ENCODE measurements at regions not wholly inside any gene's neighbourhood (a gene's known extent, or its start where the extent isn't known, plus 50 kb on each side); places are given as distances from the start of the nearest gene placed in this dataset.

DNA sequence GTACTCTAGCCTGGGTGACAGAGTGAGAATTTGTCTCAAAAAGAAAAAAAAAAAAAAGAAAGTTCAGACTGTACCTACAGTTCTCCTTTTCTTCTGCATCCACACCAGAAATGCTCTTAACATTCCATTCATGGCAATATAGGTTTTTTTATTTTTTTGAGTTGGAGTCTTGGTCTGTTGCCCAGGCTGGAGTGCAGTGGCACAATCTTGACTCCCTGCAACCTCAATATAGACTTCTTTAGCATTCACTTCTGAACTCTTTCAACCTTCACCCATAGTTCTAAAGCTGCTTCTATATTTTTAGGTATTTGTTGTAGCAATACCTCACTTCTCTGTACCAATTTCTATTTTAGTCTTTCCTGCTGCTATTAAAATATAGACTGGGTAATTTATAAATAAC is 1095.7 kb downstream of the FLRT2 start:
- Histone ChIP-seq H3K27me3 (ENCODE audit: insufficient read depth, low read length) (no peaks in the 10 kb centered on the region), H3K27ac (ENCODE audit: low read depth, low read length) (no peak overlapping the region), H2AFZ (ENCODE audit: low read length) (no peak overlapping the region), H3K4me1 (ENCODE audit: insufficient read depth, low read length) (no peaks in the 10 kb centered on the region), H3K4me2 (ENCODE audit: insufficient read depth, low read length) (no peak overlapping the region), H3K36me3 (ENCODE audit: insufficient read depth, low read length) (no peaks in the 10 kb centered on the region), H3K9me3 (ENCODE audit: low read depth, low read length) (no peaks in the 10 kb centered on the region), H3K4me3 (ENCODE audit: insufficient read depth, low read length) (no peak overlapping the region), H4K20me1 (ENCODE audit: insufficient read depth, low read length) (no peaks in the 10 kb centered on the region), H3K79me2 (ENCODE audit: insufficient read depth, low read length) (no peaks in the 10 kb centered on the region)
- DNase-seq (ENCODE audit: insufficient read length, low spot score, missing footprints) = no peak
- TF ChIP-seq, protein P1, sequence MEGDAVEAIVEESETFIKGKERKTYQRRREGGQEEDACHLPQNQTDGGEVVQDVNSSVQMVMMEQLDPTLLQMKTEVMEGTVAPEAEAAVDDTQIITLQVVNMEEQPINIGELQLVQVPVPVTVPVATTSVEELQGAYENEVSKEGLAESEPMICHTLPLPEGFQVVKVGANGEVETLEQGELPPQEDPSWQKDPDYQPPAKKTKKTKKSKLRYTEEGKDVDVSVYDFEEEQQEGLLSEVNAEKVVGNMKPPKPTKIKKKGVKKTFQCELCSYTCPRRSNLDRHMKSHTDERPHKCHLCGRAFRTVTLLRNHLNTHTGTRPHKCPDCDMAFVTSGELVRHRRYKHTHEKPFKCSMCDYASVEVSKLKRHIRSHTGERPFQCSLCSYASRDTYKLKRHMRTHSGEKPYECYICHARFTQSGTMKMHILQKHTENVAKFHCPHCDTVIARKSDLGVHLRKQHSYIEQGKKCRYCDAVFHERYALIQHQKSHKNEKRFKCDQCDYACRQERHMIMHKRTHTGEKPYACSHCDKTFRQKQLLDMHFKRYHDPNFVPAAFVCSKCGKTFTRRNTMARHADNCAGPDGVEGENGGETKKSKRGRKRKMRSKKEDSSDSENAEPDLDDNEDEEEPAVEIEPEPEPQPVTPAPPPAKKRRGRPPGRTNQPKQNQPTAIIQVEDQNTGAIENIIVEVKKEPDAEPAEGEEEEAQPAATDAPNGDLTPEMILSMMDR (IDR thresholded peaks at IDR 0.05; ENCODE audit: extremely low read depth, low read depth, low read length) = no peak

DNA sequence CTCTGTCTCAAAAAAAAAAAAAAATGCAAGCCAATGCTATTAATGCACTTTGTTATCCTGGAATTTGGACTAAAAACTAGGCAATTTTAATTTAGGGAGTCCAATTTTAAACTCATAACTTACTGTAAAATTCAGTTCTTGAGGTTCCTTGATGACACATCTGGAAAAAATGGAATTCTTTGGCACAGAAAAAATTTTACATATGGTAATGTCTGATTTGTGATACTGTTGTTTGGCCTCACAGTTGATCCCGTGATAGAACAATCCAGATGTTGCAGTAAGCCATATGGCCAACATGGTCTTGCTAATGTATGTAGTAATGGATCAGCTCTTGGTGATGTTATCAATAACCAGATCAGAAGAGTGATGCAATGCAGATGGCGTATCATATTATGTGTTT is 1089.8 kb downstream of the FLRT2 start:
- H2AFZ ChIP-seq (ENCODE audit: low read length) = no peak overlapping the region
- no peak overlapping the region for H3K4me2 ChIP-seq (ENCODE audit: insufficient read depth, low read length)
- DNase-seq (ENCODE audit: insufficient read length, low spot score, missing footprints) = peak; percentile 6
- H3K27me3 ChIP-seq (ENCODE audit: insufficient read depth, low read length) = no peaks in the 10 kb centered on the region
- no peaks in the 10 kb centered on the region for H4K20me1 ChIP-seq (ENCODE audit: insufficient read depth, low read length)
- no peak overlapping the region for H3K4me3 ChIP-seq (ENCODE audit: insufficient read depth, low read length)
- H3K27ac ChIP-seq (ENCODE audit: low read depth, low read length) = no peak overlapping the region
- no peaks in the 10 kb centered on the region for H3K4me1 ChIP-seq (ENCODE audit: insufficient read depth, low read length)
- TF ChIP-seq, protein P1 (IDR thresholded peaks at IDR 0.05; ENCODE audit: extremely low read depth, low read depth, low read length) = no peak
- no peaks in the 10 kb centered on the region for H3K9me3 ChIP-seq (ENCODE audit: low read depth, low read length)
- no peaks in the 10 kb centered on the region for H3K36me3 ChIP-seq (ENCODE audit: insufficient read depth, low read length)
- H3K79me2 ChIP-seq (ENCODE audit: insufficient read depth, low read length) = no peaks in the 10 kb centered on the region

DNA sequence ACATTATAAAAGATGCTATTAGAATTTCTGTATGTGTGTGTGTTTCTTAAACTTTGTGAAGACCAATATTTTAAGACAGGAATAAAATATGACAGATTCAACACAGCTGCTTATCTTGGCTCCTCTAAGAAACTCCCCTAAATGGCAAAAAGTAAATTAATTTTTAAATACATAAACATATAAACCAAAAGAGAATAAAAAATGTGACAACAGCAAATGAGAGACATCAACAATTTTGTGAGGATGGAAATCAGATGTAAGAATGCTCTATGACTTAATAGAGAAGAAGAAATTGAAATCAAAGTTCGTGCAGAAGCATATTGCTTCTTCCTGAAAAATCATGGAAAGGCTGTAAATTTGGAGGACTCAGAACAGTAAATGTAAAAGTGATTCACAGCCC is 1083.8 kb downstream of the FLRT2 start:
- TF ChIP-seq, protein P1 (IDR thresholded peaks at IDR 0.05; ENCODE audit: extremely low read depth, low read depth, low read length) = no peak
- Histone ChIP-seq H3K4me3 (ENCODE audit: insufficient read depth, low read length) (no peak overlapping the region), H3K9me3 (ENCODE audit: low read depth, low read length) (no peaks in the 10 kb centered on the region), H3K4me2 (ENCODE audit: insufficient read depth, low read length) (no peak overlapping the region), H3K36me3 (ENCODE audit: insufficient read depth, low read length) (no peaks in the 10 kb centered on the region), H3K27me3 (ENCODE audit: insufficient read depth, low read length) (no peaks in the 10 kb centered on the region), H3K4me1 (ENCODE audit: insufficient read depth, low read length) (no peaks in the 10 kb centered on the region), H3K27ac (ENCODE audit: low read depth, low read length) (no peak overlapping the region), H2AFZ (ENCODE audit: low read length) (no peak overlapping the region), H4K20me1 (ENCODE audit: insufficient read depth, low read length) (no peaks in the 10 kb centered on the region), H3K79me2 (ENCODE audit: insufficient read depth, low read length) (no peaks in the 10 kb centered on the region)
- no peak for DNase-seq (ENCODE audit: insufficient read length, low spot score, missing footprints)

DNA sequence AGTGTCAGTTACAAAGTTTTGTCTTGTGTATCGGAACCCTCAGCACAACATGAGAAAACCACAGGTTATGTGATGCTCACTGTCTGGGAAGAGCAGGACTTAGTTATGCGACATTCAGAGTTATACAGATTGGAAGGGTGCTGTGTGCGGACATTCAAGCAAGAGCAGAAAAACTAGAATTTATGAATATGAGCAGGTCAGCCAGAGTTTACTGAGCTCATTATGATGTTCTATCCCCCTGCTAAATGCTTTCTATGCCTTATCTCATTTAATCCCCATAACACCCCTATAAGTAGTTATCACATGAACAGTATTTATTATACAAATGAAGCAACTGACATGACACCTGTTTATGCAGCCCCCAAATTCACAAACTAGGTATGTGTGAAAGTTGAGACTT is 1083.2 kb downstream of the FLRT2 start:
- no peak overlapping the region for H2AFZ ChIP-seq (ENCODE audit: low read length)
- H3K4me3 ChIP-seq (ENCODE audit: insufficient read depth, low read length) = no peak overlapping the region
- no peaks in the 10 kb centered on the region for H3K4me1 ChIP-seq (ENCODE audit: insufficient read depth, low read length)
- H3K27ac ChIP-seq (ENCODE audit: low read depth, low read length) = no peak overlapping the region
- no peaks in the 10 kb centered on the region for H3K9me3 ChIP-seq (ENCODE audit: low read depth, low read length)
- no peaks in the 10 kb centered on the region for H3K27me3 ChIP-seq (ENCODE audit: insufficient read depth, low read length)
- no peaks in the 10 kb centered on the region for H3K36me3 ChIP-seq (ENCODE audit: insufficient read depth, low read length)
- H3K79me2 ChIP-seq (ENCODE audit: insufficient read depth, low read length) = no peaks in the 10 kb centered on the region
- TF ChIP-seq, protein P1 (IDR thresholded peaks at IDR 0.05; ENCODE audit: extremely low read depth, low read depth, low read length) = no peak
- DNase-seq (ENCODE audit: insufficient read length, low spot score, missing footprints) = no peak
- H3K4me2 ChIP-seq (ENCODE audit: insufficient read depth, low read length) = no peak overlapping the region
- no peaks in the 10 kb centered on the region for H4K20me1 ChIP-seq (ENCODE audit: insufficient read depth, low read length)
